DND-41 (cell line): ENCODE measurements at regions not wholly inside any gene's neighbourhood (a gene's known extent, or its start where the extent isn't known, plus 50 kb on each side); places are given as distances from the start of the nearest gene placed in this dataset.
"Not testable (repeated sequence)": the region's sequence is repeated elsewhere in the genome, so short reads cannot be mapped to it uniquely, and the experiment has no call there.

Experiments used
- EZH2 ChIP-seq: IDR thresholded peaks from 3 replicates; pipeline ENCODE4 v1.6.1; 2012; ENCODE audit warnings: borderline replicate concordance, low read depth, mild to moderate bottlenecking, moderate library complexity, low read length, inconsistent platforms; ENCODE audit not compliant: severe bottlenecking
- TF ChIP-seq, protein P1 (sequence below): IDR thresholded peaks from 2 replicates; pipeline ENCODE4 v1.5.1; 2012; ENCODE audit warnings: borderline replicate concordance, low read length, moderate library complexity, mild to moderate bottlenecking; ENCODE audit not compliant: poor library complexity, severe bottlenecking; ENCODE audit errors: extremely low read depth

DNA sequence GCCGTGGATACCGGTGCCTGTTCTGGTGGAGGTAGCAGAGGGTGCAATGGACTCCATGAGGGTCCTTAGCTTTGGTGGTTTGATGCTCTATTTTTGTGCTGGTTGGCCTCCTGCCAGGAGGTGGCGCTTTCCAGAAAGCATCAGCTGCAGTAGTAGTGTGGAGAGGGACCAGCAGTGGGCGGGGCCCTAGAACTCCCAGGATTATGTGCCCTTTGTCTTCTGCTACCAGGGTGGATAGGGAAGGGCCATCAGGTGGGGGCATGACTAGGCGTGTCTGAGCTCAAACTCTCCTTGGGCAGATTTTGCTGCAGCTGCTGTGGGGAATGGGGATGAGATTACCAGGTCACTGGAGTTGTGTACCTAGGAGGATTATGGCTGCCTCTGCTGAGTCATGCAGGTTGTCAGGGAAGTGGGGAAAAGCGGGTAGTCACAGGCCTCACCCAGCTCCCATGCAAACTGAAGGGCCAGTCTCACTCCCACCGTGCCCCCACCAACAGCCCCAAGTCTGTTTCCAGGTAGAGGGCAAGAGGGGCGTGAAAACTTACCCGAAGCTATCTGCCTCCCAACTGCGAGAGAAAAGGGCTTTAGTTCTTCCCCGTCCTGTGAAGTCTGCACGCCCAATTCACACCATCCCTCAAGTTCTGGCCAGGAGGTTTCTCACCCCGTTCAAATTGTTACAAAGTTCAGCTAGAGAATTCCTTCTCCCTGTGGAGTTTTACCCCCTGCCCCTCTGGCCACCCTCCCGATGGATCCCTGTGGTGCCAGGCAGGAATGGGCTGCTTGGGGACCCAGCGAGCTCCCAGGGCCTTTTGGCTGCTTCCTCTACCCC is 235.0 kb downstream of the DHX15 start:
- TF ChIP-seq, protein P1, sequence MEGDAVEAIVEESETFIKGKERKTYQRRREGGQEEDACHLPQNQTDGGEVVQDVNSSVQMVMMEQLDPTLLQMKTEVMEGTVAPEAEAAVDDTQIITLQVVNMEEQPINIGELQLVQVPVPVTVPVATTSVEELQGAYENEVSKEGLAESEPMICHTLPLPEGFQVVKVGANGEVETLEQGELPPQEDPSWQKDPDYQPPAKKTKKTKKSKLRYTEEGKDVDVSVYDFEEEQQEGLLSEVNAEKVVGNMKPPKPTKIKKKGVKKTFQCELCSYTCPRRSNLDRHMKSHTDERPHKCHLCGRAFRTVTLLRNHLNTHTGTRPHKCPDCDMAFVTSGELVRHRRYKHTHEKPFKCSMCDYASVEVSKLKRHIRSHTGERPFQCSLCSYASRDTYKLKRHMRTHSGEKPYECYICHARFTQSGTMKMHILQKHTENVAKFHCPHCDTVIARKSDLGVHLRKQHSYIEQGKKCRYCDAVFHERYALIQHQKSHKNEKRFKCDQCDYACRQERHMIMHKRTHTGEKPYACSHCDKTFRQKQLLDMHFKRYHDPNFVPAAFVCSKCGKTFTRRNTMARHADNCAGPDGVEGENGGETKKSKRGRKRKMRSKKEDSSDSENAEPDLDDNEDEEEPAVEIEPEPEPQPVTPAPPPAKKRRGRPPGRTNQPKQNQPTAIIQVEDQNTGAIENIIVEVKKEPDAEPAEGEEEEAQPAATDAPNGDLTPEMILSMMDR = peak; percentile 17
- TF ChIP-seq EZH2 = not testable (repeated sequence)
